Limb (tissue), 2 donors: ENCODE measurements at regions not wholly inside any gene's neighbourhood (a gene's known extent, or its start where the extent isn't known, plus 50 kb on each side); places are given as distances from the start of the nearest gene placed in this dataset.
"Not testable (repeated sequence)": the region's sequence is repeated elsewhere in the genome, so short reads cannot be mapped to it uniquely, and the experiment has no call there.

ENCODE experiments used
- DNase-seq, 2 donors: peaks; one replicate each; pipeline ENCODE4 v3.0.0-alpha.2; 2016; ENCODE audit errors: extremely low spot score in 2 of 2

DNA sequence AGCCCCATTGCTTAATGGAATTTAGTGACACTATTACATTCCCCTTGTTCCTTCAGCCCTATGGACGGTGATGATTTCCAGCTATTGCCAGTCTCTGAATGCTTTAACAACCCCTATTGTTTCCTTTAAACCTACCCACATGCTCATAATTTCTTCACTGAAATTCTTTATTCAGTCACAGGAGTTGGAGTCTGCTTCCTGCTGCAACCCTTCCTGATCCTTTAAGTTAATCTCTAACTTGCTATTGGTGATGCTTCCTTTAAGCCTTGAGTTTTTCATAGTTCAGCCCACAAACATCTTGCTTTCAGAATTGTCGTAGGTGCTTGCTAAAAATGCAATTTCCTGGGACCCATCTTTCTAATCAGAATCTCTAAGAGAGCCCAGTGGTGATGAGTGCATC is 66.3 kb upstream of the TNFAIP3 start:
- no peak for DNase-seq

DNA sequence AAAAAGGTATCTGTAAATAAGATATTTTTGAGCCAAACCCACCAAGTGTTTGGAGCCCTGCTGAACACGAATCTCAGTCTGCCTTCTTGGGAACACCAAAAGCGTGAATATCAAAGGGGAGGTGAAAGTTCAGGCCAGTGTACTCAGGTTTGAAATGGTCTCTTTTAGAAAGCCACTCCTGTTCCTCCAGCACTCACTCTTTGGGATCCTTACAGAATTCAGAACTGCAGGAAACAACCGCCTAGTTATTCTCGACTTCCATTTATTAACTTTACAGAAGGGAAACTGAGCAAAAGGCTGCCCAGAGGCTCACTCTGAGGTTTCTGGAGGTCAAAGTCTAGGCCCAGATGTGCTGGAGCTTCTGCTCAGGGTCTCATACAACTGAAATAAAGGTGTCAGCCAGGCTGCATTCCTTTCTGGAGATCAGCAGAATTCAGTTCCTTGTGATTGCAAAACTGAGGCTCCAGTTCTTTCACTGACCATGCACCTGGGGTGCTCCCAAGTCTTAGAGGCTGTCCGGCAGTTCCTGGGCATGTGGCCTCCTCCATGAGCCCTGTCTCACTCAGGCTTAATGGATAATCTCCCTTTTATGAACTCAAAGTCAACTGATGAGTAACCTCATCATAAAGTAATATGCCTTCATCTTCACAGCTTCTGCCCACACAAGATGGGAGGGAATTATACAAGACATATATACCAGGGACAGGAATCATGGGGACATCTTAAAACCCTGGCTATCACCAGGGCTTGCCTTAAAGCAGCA is 65.5 kb upstream of the TNFAIP3 start:
- DNase-seq, result no peak

GRCh38 chr6:137802408-137803182 is 64.5 kb upstream of the TNFAIP3 start:
- DNase-seq, result no peak

DNA sequence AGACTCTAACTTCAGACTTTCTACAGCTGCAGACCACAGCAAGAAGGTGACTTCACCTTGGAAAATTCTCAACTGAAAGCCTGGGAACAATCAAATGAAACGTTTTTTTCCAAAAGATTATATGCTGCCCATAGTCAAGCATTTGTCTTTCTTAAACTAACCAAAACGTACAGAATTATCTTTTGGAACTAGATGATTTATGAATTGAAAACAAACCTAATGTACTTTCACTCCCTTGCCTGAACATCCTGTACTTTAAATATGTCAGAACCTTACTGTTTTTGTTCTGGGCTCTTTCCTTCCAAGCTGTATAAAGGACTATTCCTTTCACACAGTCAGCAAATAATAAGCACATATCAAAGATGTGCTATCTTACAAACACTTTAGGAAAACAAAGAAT is 62.4 kb upstream of the TNFAIP3 start:
- DNase-seq, result peak in 1 of 2 donors; percentile 52

- no peak for DNase-seq
Measured at GRCh38 chr6:137805622-137806021, 61.4 kb upstream of the TNFAIP3 start.

DNA sequence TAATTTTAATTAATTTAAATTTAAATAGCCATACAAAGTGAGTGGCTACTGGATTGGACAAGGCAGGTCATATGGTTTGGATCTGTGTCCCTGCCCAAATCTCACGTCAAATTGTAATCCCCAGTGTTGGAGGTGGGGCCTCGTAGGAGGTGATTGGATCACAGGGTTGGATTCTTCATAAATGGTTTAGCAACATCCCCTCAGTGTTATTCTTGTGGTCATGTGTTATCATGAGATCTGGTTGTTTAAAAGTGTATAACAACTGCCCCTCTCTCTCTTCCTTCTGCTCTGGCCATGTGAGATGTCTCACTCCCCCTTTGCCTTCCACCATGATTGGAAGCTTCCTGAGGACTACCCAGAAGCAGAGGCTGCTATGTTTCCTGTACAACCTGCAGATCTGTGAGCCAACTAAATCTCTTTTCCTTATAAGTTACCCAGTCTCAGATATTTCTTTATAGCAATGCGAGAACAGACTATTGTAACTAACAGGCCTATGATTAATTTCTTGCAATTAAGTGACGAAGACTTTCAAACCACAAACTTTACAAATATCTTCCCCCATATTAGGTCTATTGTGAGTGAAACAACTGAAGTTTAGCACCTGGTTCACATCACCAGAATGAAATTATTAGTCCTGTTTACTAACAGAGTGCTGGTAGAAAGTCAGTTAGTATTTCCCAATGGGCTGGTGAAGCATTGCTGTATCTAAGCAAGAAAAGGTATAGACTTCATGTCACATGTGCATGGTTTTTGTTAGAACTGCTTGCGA is 60.0 kb upstream of the TNFAIP3 start:
- DNase-seq, result no peak

DNA sequence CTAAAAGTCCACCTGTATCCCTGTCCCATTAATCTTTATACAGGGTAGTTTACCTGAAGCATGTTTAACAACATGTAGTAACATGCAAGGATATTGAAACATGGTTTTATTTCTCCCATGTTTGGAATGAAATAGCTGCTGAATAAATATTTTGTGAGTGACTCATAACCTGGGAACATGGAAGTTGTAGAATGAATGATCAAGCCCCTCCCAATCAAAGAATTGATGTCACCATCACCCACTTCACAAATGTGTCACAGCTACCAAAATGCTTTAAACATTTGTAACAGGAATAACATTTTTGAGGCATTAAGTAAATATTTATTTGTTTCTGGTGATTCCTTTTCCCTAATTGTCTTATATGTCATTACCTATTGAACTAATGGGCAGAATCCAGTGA is 58.9 kb upstream of the TNFAIP3 start:
- no peak for DNase-seq

DNA sequence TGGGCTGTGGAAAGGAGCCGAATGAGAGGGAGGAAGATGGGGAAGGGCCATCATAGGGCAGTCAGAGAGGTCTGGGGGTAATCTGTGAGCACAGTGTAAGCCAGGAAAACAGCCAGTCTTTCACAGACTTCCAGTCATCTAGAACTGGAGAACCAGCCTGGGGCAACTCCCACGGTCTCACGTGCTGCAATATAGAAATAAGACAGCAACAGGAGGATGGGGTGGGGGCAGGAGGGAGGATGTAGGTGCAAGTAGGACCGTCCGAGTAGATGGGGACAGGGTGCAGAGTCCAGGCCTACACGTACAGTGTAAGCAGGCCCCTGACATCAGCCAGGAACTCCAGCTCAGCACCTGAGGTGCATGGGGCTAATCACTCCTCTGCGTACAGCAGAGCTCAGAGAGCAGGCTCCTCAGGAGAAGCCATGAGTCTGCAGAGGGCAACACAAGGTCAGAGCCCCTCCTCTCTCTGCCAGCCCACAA is 58.2 kb upstream of the TNFAIP3 start:
- DNase-seq, result no peak

GRCh38 chr6:137809895-137810553 is 57.0 kb upstream of the TNFAIP3 start:
- not testable (repeated sequence) for DNase-seq

DNA sequence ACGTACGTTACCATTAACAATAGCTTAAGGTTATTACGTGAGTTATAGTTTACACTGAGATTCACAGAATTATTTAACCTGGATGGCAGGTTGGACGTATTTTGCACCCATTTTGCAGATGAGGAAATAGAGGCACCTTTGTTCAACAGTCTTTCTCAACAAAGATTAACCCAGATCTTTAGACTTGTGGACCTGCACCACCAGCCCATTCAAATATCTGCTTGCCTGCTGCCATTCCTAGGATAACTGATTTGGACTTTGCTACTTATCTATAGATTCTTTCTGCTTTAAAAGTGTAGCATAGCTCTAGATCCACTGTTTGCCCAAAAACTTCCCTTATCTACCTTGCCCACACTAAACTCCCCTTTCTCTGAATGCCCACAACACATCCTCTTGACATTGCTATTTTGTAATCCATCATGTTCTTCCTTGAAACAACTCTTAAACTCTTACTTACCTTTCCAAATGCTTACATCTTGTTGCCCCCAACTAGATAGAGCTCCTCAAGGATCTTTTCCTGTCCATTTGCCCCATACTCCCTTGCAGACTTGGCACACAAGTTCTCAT is 56.4 kb upstream of the TNFAIP3 start:
- DNase-seq, result no peak

DNA sequence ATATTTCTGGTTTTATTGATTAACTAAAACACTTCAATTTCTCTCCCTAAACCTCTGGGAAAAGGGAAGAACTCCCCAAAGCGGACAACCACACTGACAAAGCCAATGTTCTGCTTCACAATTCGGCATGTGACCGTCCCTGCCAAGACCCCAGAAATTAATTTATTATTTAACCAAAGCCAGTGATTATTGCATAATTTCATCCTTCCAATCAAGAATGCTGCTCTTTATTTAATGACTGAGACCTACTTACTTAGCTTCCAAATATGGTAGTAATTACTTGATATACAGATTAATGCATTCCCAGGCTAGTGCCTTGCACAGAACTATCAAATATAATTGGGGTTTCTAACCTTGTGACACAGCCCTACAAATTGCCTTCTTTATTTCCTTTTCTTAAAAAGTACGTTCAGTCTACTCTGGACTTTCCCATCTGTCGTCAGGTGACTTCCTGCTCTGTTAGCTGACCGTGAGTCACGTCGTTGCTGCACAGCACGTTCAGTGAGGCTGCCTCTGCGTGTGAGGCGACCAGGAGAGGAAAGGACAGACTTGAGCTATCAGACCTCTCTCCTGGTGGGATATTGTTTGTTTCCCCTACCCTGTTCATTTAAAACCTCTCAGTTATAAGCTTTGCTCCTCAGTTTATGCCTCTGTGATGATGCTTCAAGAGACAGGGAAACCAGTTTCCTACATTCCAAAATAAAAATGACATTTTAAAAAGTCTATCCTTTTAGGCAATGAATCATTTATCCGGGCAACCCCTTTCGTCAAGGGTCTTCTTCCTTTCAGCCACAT is 55.7 kb upstream of the TNFAIP3 start:
- no peak for DNase-seq

DNA sequence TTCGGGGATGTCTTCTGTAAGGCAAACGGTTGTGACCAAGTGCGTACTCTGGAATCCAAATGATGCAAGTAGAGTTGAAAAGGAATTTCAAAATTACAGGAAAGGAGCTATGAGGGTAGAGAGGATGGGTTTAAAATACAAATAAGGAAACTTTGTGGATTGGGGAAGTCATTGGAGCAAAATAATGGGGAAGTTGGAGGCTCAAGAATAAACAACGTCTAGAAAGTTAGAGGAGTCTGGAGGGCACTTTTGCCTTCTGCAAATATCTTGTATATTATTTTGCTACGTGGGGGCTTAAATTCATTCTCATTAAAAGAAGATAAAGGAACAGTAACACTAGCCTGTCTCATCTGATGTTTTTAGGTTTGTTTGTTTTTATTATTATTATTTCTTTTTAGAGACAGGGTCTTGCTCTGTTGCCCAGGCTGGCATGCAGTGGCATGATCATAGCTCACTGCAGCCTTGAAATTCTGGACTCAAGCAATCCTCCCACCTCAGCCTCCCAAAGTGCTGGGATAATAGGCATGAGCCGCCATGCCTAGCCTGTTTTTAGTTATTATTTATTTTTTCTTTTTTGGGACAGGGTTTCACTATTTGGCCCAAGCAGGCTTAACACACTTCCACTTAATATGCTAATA is 55.0 kb upstream of the TNFAIP3 start:
- no peak for DNase-seq

- DNase-seq, result no peak
Measured at GRCh38 chr6:137813308-137813970, 53.6 kb upstream of the TNFAIP3 start.

- not testable (repeated sequence) for DNase-seq
Measured at GRCh38 chr6:137814030-137814429, 53.0 kb upstream of the TNFAIP3 start.

DNA sequence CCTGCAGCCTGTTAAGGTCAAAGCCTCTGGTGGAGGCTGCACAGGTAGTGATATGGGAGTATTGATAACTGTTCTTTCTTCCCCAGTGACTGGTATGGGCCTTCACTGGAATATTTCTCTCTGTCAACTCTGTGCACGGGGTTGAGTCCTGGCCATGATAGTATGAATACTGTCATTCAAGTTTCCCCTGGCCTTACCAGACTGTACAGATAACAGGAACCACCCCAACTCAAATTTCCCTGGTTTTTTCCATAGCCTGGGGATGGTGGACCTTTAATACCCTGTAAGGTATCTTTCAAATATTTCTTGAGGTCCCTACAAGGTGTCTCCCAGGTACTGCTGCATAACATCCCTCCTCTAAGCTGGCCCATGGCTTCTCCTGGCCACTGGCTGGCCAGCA is 51.4 kb upstream of the TNFAIP3 start:
- no peak for DNase-seq

DNA sequence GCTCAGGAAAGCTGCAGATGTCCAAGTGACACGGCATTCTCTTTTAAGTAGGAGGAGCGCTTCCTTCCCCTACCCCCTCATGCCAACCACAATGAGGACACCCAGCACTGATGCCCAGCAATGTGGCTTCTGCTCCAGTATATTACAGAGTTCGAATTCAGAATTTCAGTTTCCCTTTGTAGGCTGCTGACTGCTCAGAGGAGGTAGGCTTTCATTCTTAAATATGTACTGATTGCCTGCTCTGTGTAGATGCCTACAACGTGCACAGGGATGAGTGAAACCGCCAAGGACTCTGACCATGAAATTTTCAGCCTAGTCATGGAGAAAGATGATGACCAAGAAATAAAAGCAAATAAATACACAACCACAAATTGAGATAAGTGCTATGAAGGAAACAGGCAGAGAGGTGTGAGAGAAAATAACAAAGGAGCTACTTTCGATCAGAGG is 50.9 kb upstream of the TNFAIP3 start:
- DNase-seq, result no peak

DNA sequence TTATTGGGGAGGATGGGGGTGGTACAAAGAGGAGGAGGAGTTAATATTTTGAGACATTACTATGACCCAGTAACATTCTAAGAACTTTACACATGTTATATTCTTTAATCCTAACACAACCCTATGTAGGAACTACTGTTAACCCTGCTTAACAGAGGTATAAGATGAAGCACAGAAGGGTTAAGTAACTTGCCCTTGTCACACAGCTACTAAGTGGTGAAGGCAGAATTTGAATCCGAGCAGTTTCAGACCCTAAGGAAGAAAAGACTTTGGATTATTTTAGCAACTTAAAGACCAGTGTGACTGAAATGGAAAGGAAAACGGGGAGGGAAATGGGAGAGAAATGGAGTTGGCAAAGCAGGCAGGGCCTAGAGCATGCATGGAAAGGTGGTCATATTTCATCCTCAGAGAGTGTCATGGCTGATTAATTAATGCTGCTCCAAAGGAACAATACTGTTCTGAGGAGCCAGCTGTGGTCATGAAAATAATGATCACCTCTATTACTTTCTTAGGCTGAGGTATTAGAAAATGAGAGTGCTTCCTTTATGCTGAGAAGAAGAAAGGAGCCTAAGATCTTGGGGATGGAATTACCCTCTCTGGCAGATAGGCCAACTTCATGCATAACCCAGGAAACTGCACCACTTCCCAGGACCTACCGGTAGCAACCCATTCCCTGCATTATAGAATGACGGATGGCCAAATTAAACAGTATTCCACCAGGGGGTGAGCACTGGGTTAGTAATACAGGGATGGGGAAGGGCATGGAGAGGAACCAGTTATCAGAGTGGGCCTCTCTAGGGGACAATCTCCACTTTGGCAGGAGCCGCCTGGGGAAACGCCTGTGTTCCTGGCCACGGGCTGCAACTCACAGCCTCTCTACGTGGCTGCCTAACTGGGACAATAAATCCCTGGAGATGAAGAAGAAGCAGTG is 50.1 kb upstream of the TNFAIP3 start:
- no peak for DNase-seq
